Skeletal muscle satellite cell (primary cell): ENCODE measurements at regions not wholly inside any gene's neighbourhood (a gene's known extent, or its start where the extent isn't known, plus 50 kb on each side); places are given as distances from the start of the nearest gene placed in this dataset.

Experiments
- H3K27me3 ChIP-seq: 2 replicates; pipeline ENCODE4 v1.7.0; 2013; ENCODE audit warnings: low read length; ENCODE audit not compliant: control insufficient read depth, insufficient read depth
- H3K36me3 ChIP-seq: 2 replicates; pipeline ENCODE4 v1.7.0; 2013; ENCODE audit warnings: mild to moderate bottlenecking, control low read depth, low read length; ENCODE audit not compliant: insufficient read depth
- H3K4me1 ChIP-seq: 2 replicates; pipeline ENCODE4 v1.7.0; 2013; ENCODE audit warnings: low read length; ENCODE audit not compliant: control insufficient read depth, insufficient read depth
- H3K4me2 ChIP-seq: 2 replicates; pipeline ENCODE4 v1.7.0; 2013; ENCODE audit warnings: mild to moderate bottlenecking, low read length
- H3K4me3 ChIP-seq: 2 replicates; pipeline ENCODE4 v1.7.0; 2013; ENCODE audit warnings: low read length
- H3K9ac ChIP-seq: 2 replicates; pipeline ENCODE4 v1.7.0; 2013; ENCODE audit warnings: mild to moderate bottlenecking, low read depth, low read length, moderate library complexity
- H3K9me3 ChIP-seq: replicated peaks from 2 replicates; pipeline ENCODE4 v1.7.0; 2013; ENCODE audit warnings: mild to moderate bottlenecking, control low read depth, low read length

- Histone ChIP-seq H3K4me3 (no peak overlapping the region), H3K4me1 (peaks cover 7% of the 10 kb centered on the region), H3K36me3 (no peaks in the 10 kb centered on the region), H3K27me3 (peaks cover 4% of the 10 kb centered on the region), H3K9me3 (no peaks in the 10 kb centered on the region), H3K9ac (no peak overlapping the region), H3K4me2 (no peak overlapping the region)
These were observed 219.2 kb upstream of the CDH5 start for GRCh38 chr16:66147291-66147690.

- Histone ChIP-seq H3K4me3 (no peak overlapping the region), H3K4me1 (peaks cover 4% of the 10 kb centered on the region), H3K27me3 (peaks cover 4% of the 10 kb centered on the region), H3K9ac (no peak overlapping the region), H3K9me3 (no peaks in the 10 kb centered on the region), H3K36me3 (no peaks in the 10 kb centered on the region), H3K4me2 (no peak overlapping the region)
These were observed 219.7 kb upstream of the CDH5 start for GRCh38 chr16:66146798-66147197.

GRCh38 chr16:66144641-66145040, 221.8 kb upstream of the CDH5 start:
- H3K4me1 ChIP-seq, result no peaks in the 10 kb centered on the region
- H3K4me2 ChIP-seq, result no peak overlapping the region
- H3K9ac ChIP-seq, result no peak overlapping the region
- peaks cover 8% of the 10 kb centered on the region for H3K27me3 ChIP-seq
- no peak overlapping the region for H3K4me3 ChIP-seq
- no peaks in the 10 kb centered on the region for H3K36me3 ChIP-seq
- no peaks in the 10 kb centered on the region for H3K9me3 ChIP-seq

GRCh38 chr16:66143415-66143814, 223.1 kb upstream of the CDH5 start:
- Histone ChIP-seq H3K9ac (no peak overlapping the region), H3K27me3 (peaks cover 8% of the 10 kb centered on the region), H3K4me3 (no peak overlapping the region), H3K4me1 (no peaks in the 10 kb centered on the region), H3K9me3 (no peaks in the 10 kb centered on the region), H3K4me2 (no peak overlapping the region), H3K36me3 (no peaks in the 10 kb centered on the region)

- no peak overlapping the region for H3K4me2 ChIP-seq
- no peaks in the 10 kb centered on the region for H3K36me3 ChIP-seq
- H3K27me3 ChIP-seq, result peaks cover 3% of the 10 kb centered on the region
- no peak overlapping the region for H3K9ac ChIP-seq
- no peaks in the 10 kb centered on the region for H3K9me3 ChIP-seq
- H3K4me1 ChIP-seq, result no peaks in the 10 kb centered on the region
- H3K4me3 ChIP-seq, result no peak overlapping the region
These were observed 224.6 kb upstream of the CDH5 start for GRCh38 chr16:66141885-66142284.

GRCh38 chr16:66137853-66138252, 228.6 kb upstream of the CDH5 start:
- no peak overlapping the region for H3K4me3 ChIP-seq
- no peak overlapping the region for H3K9ac ChIP-seq
- H3K4me2 ChIP-seq, result no peak overlapping the region
- peaks cover 3% of the 10 kb centered on the region for H3K27me3 ChIP-seq
- no peaks in the 10 kb centered on the region for H3K4me1 ChIP-seq
- no peaks in the 10 kb centered on the region for H3K36me3 ChIP-seq
- no peaks in the 10 kb centered on the region for H3K9me3 ChIP-seq

GRCh38 chr16:66136841-66137240, 229.7 kb upstream of the CDH5 start:
- no peaks in the 10 kb centered on the region for H3K9me3 ChIP-seq
- H3K36me3 ChIP-seq, result no peaks in the 10 kb centered on the region
- no peak overlapping the region for H3K4me2 ChIP-seq
- H3K4me1 ChIP-seq, result peaks cover 9% of the 10 kb centered on the region
- no peak overlapping the region for H3K4me3 ChIP-seq
- H3K27me3 ChIP-seq, result peaks cover 3% of the 10 kb centered on the region
- no peak overlapping the region for H3K9ac ChIP-seq

GRCh38 chr16:66135838-66136237, 230.7 kb upstream of the CDH5 start:
- Histone ChIP-seq H3K9me3 (no peaks in the 10 kb centered on the region), H3K4me3 (no peak overlapping the region), H3K4me1 (peaks cover 18% of the 10 kb centered on the region), H3K4me2 (no peak overlapping the region), H3K9ac (no peak overlapping the region), H3K36me3 (no peaks in the 10 kb centered on the region), H3K27me3 (no peaks in the 10 kb centered on the region)

- Histone ChIP-seq H3K27me3 (no peaks in the 10 kb centered on the region), H3K9ac (no peak overlapping the region), H3K4me3 (no peak overlapping the region), H3K36me3 (no peaks in the 10 kb centered on the region), H3K9me3 (no peaks in the 10 kb centered on the region), H3K4me2 (no peak overlapping the region), H3K4me1 (peaks cover 22% of the 10 kb centered on the region)
These were observed 231.1 kb upstream of the CDH5 start for GRCh38 chr16:66135421-66135831.

GRCh38 chr16:66134875-66135274, 231.6 kb upstream of the CDH5 start:
- Histone ChIP-seq H3K4me3 (no peak overlapping the region), H3K27me3 (no peaks in the 10 kb centered on the region), H3K9ac (no peak overlapping the region), H3K4me1 (peaks cover 26% of the 10 kb centered on the region), H3K9me3 (no peaks in the 10 kb centered on the region), H3K4me2 (no peak overlapping the region), H3K36me3 (no peaks in the 10 kb centered on the region)

GRCh38 chr16:66133643-66134338, 232.7 kb upstream of the CDH5 start:
- no peaks in the 10 kb centered on the region for H3K9me3 ChIP-seq
- H3K4me1 ChIP-seq, result peaks cover 26% of the 10 kb centered on the region
- H3K4me2 ChIP-seq, result no peak overlapping the region
- no peak overlapping the region for H3K4me3 ChIP-seq
- no peaks in the 10 kb centered on the region for H3K27me3 ChIP-seq
- H3K36me3 ChIP-seq, result no peaks in the 10 kb centered on the region
- no peak overlapping the region for H3K9ac ChIP-seq

GRCh38 chr16:66131895-66132294, 234.6 kb upstream of the CDH5 start:
- Histone ChIP-seq H3K4me1 (peaks cover 26% of the 10 kb centered on the region), H3K4me2 (no peak overlapping the region), H3K9me3 (no peaks in the 10 kb centered on the region), H3K36me3 (no peaks in the 10 kb centered on the region), H3K27me3 (peaks cover 14% of the 10 kb centered on the region), H3K9ac (no peak overlapping the region), H3K4me3 (no peak overlapping the region)
